ENCODE measurements at regions not wholly inside any gene's neighbourhood (a gene's known extent, or its start where the extent isn't known, plus 50 kb on each side); places are given as distances from the start of the nearest gene placed in this dataset.

GRCh38 chr10:117668327-117669008 is 125.9 kb downstream of the EMX2 start:
- no peaks in the 10 kb centered on the region for H3K9me3 Mint-ChIP-seq
- no peak overlapping the region for H3K4me3 Mint-ChIP-seq
- H3K27ac Mint-ChIP-seq = no peak overlapping the region
- H3K27me3 Mint-ChIP-seq = peaks cover 0 to 15% of the 10 kb centered on the region in 2 donors
- no peaks in the 10 kb centered on the region for H3K4me1 Mint-ChIP-seq (ENCODE audit: low read depth in 2 of 2)
- DNase-seq (no peak), ATAC-seq (replicated peaks) (no peak)
- no peaks in the 10 kb centered on the region for H3K36me3 Mint-ChIP-seq (ENCODE audit: insufficient read depth)

DNA sequence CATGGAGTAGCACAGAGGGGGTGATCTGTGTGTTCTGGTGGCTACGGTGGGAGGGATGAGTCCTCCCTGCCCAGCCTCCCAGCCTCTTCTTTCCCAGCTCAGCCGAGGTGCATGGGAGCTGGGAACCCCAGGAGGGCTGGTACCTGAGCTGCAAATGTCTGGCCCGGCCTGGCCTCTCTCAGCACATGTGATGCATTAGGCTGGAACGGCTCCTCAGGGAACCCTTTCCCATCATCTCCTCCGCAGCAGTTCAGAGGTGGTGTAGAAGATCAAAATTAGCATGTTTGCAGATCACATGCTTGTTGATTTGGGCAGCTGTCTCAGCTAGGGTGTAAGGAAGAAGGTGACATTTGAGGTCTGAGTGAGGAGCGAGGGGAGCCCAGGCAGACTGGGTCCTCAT is 126.6 kb downstream of the EMX2 start:
- H3K27ac Mint-ChIP-seq = no peak overlapping the region
- no peaks in the 10 kb centered on the region for H3K4me1 Mint-ChIP-seq (ENCODE audit: low read depth in 2 of 2)
- H3K9me3 Mint-ChIP-seq = no peaks in the 10 kb centered on the region
- peaks cover 0 to 15% of the 10 kb centered on the region in 2 donors for H3K27me3 Mint-ChIP-seq
- DNase-seq = no peak
- no peak for ATAC-seq (replicated peaks)
- no peak overlapping the region for H3K4me3 Mint-ChIP-seq
- no peaks in the 10 kb centered on the region for H3K36me3 Mint-ChIP-seq (ENCODE audit: insufficient read depth)

DNA sequence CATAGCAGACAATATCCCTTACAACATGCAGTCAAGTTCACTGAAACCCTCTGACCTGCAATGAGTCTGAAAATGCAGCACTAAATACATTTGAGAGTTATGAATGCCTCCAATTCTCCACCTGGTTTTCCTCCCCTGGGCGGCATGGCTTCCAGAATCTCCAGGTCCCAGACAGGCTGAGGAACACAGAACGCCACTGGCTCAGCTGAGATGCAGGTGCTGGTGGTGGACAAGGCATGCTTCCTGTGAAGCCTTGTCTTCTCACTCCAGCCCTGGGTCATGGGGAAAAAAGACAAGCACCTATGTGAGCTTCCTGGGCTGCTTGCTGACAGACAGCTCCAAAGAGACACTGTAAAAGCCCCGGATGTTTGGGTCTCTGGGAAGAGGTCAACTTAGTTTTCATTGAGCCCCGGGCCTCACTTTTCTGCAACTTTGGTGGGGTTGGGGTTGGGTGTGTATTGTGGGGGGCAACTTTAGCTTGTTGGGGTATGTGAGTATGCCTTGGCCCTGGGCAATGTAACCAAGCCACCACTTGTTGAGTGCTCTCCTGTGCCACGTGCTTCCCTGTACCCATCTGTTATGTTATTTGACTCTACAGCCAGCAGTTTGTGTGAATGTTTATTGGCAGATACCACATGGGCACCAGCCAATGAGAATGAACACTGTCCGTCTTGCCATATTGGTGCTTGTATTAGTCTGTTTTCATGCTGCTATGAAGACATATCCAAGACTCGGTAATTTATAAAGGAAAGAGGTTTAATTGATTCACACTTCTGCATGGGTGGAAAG is 127.8 kb downstream of the EMX2 start:
- no peaks in the 10 kb centered on the region for H3K4me1 Mint-ChIP-seq (ENCODE audit: low read depth in 2 of 2)
- peaks cover 0 to 18% of the 10 kb centered on the region in 2 donors for H3K27me3 Mint-ChIP-seq
- no peaks in the 10 kb centered on the region for H3K36me3 Mint-ChIP-seq (ENCODE audit: insufficient read depth)
- no peak overlapping the region for H3K4me3 Mint-ChIP-seq
- H3K9me3 Mint-ChIP-seq = peaks cover 0 to under 1% of the 10 kb centered on the region in 2 donors
- DNase-seq = no peak
- no peak for ATAC-seq (replicated peaks)
- no peak overlapping the region for H3K27ac Mint-ChIP-seq

GRCh38 chr10:117673230-117674010 is 130.9 kb downstream of the EMX2 start:
- no peaks in the 10 kb centered on the region for H3K36me3 Mint-ChIP-seq (ENCODE audit: insufficient read depth)
- H3K4me1 Mint-ChIP-seq (ENCODE audit: low read depth in 2 of 2) = no peaks in the 10 kb centered on the region
- H3K27me3 Mint-ChIP-seq = peaks cover 16 to 29% of the 10 kb centered on the region in 2 donors
- peaks cover 0 to 3% of the 10 kb centered on the region in 2 donors for H3K9me3 Mint-ChIP-seq
- DNase-seq (no peak), ATAC-seq (replicated peaks) (no peak)
- H3K27ac Mint-ChIP-seq = no peak overlapping the region
- no peak overlapping the region for H3K4me3 Mint-ChIP-seq

DNA sequence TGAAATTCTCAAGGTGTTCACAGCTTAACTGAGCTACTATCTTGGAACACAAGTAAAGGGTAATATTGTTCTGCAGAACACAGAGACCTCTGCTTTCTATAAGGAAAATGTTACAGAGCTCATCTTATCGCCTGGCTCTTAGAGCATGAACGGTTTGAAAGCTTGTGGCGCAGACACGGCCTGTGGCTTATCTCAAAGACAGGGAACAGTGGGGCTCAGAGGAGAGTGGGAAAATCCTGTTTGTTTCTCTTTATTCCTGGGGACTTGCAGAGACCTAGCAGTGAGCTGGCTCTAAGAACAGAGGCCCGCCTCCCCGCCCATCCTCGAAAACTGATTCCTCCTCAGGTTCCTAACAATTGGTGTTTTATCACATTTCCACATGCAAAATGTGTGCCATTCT is 131.7 kb downstream of the EMX2 start:
- Mint-ChIP-seq H3K27me3 (peaks cover 16 to 29% of the 10 kb centered on the region in 2 donors), H3K4me3 (no peak overlapping the region), H3K9me3 (peaks cover 0 to 3% of the 10 kb centered on the region in 2 donors), H3K36me3 (ENCODE audit: insufficient read depth) (no peaks in the 10 kb centered on the region), H3K4me1 (ENCODE audit: low read depth in 2 of 2) (no peaks in the 10 kb centered on the region), H3K27ac (no peak overlapping the region)
- ATAC-seq (replicated peaks) = no peak
- no peak for DNase-seq

DNA sequence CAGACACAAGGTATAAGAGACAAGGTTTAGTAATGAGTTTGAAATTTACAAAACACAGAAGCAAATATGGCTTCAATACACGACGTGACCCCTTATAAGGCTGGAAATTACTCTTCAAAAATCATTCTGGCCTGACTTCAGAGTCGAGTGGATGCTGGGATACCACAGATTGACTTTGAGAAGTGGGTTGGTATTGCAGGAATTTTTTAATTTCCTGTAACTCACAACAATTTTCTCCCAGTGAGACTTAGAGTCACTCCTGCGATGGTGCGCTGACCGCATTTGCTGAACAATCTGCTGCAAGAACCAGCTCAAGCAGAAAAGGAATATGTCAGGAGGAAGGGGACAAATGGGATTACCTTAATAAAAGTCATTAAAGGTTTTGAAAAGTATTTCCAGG is 132.1 kb downstream of the EMX2 start:
- H3K9me3 Mint-ChIP-seq = peaks cover 0 to 3% of the 10 kb centered on the region in 2 donors
- no peaks in the 10 kb centered on the region for H3K36me3 Mint-ChIP-seq (ENCODE audit: insufficient read depth)
- DNase-seq (no peak), ATAC-seq (replicated peaks) (no peak)
- no peak overlapping the region for H3K27ac Mint-ChIP-seq
- H3K27me3 Mint-ChIP-seq = peaks cover 16 to 29% of the 10 kb centered on the region in 2 donors
- no peak overlapping the region for H3K4me3 Mint-ChIP-seq
- H3K4me1 Mint-ChIP-seq (ENCODE audit: low read depth in 2 of 2) = no peaks in the 10 kb centered on the region

DNA sequence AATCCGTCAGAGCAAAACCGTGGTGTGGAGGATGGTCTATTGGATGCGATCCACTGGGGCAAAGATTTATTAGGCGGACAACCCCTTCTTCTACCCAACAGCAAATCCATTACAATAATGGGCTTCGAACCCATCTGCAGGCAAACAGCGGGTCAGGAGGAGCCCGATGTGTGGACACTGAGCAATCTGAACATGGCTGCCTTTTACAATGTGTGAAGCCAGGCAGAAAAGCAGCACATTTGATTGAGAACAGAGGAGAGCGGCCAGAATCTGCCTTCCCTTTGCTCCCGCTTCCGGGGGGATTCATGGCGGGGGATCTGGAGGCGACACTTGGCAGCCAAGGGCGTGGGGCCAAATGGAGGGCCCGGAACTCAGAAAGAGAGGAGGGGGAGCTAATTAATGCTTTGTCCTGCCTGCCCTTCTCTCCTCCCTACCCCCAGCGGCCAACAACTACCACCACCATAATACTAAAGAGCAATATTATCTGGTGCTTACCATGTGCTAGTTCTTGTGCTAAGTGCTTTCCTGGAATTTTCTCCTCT is 133.0 kb downstream of the EMX2 start:
- Mint-ChIP-seq H3K9me3 (peaks cover 0 to 3% of the 10 kb centered on the region in 2 donors), H3K27me3 (peaks cover 16 to 29% of the 10 kb centered on the region in 2 donors), H3K36me3 (ENCODE audit: insufficient read depth) (no peaks in the 10 kb centered on the region), H3K4me3 (no peak overlapping the region), H3K4me1 (ENCODE audit: low read depth in 2 of 2) (no peaks in the 10 kb centered on the region), H3K27ac (no peak overlapping the region)
- DNase-seq (no peak), ATAC-seq (replicated peaks) (no peak)

GRCh38 chr10:117677239-117677638 is 134.7 kb downstream of the EMX2 start:
- DNase-seq (no peak), ATAC-seq (replicated peaks) (no peak)
- Mint-ChIP-seq H3K36me3 (ENCODE audit: insufficient read depth) (no peaks in the 10 kb centered on the region), H3K4me1 (ENCODE audit: low read depth in 2 of 2) (no peaks in the 10 kb centered on the region), H3K27ac (no peak overlapping the region), H3K27me3 (peaks cover 16 to 29% of the 10 kb centered on the region in 2 donors), H3K9me3 (peaks cover 0 to 3% of the 10 kb centered on the region in 2 donors), H3K4me3 (no peak overlapping the region)

- Mint-ChIP-seq H3K4me3 (no peak overlapping the region), H3K27ac (no peak overlapping the region), H3K4me1 (ENCODE audit: low read depth in 2 of 2) (no peaks in the 10 kb centered on the region), H3K27me3 (peaks cover 16 to 29% of the 10 kb centered on the region in 2 donors), H3K36me3 (ENCODE audit: insufficient read depth) (no peaks in the 10 kb centered on the region), H3K9me3 (peaks cover 0 to 3% of the 10 kb centered on the region in 2 donors)
- ATAC-seq (replicated peaks) (no peak), DNase-seq (no peak)
Measured at GRCh38 chr10:117677890-117678500, 135.4 kb downstream of the EMX2 start.

DNA sequence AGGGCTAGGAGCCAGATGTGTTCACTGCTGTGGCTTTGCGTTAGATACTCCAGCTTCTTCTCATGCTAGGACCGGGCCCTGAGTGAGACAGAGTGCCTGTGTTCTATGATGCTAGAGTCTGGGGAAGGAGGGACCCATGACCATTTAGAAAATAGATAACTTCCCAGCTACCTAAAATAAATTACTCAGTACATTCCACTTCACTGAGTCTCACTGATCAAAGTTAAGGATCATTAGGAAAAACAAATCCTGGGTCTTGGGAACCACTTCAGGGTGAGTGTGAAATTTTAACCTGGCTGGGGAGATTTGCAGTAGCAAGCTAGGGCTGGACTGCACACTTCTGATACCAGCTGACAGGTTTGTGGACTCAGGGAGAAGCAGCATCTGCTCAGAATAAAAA is 138.1 kb downstream of the EMX2 start:
- ATAC-seq (replicated peaks) = no peak
- Mint-ChIP-seq H3K4me3 (no peak overlapping the region), H3K4me1 (ENCODE audit: low read depth in 2 of 2) (no peaks in the 10 kb centered on the region), H3K9me3 (no peaks in the 10 kb centered on the region), H3K27ac (no peak overlapping the region), H3K27me3 (peaks cover 21 to 31% of the 10 kb centered on the region in 2 donors), H3K36me3 (ENCODE audit: insufficient read depth) (no peaks in the 10 kb centered on the region)
- DNase-seq = no peak

GRCh38 chr10:117681104-117681503 is 138.6 kb downstream of the EMX2 start:
- no peaks in the 10 kb centered on the region for H3K4me1 Mint-ChIP-seq (ENCODE audit: low read depth in 2 of 2)
- no peak overlapping the region for H3K4me3 Mint-ChIP-seq
- H3K27me3 Mint-ChIP-seq = peaks cover 21 to 29% of the 10 kb centered on the region in 2 donors
- no peak overlapping the region for H3K27ac Mint-ChIP-seq
- H3K9me3 Mint-ChIP-seq = no peaks in the 10 kb centered on the region
- DNase-seq (no peak), ATAC-seq (replicated peaks) (no peak)
- no peaks in the 10 kb centered on the region for H3K36me3 Mint-ChIP-seq (ENCODE audit: insufficient read depth)

GRCh38 chr10:117684046-117684610 is 141.6 kb downstream of the EMX2 start:
- H3K27me3 Mint-ChIP-seq = peaks cover 7 to 19% of the 10 kb centered on the region in 2 donors
- no peak for DNase-seq
- ATAC-seq (replicated peaks) = no peak
- H3K4me3 Mint-ChIP-seq = no peak overlapping the region
- no peaks in the 10 kb centered on the region for H3K4me1 Mint-ChIP-seq (ENCODE audit: low read depth in 2 of 2)
- no peaks in the 10 kb centered on the region for H3K9me3 Mint-ChIP-seq
- H3K27ac Mint-ChIP-seq = no peak overlapping the region
- H3K36me3 Mint-ChIP-seq (ENCODE audit: insufficient read depth) = no peaks in the 10 kb centered on the region
